ENCODE measurements at regions not wholly inside any gene's neighbourhood (a gene's known extent, or its start where the extent isn't known, plus 50 kb on each side); places are given as distances from the start of the nearest gene placed in this dataset.

DNA sequence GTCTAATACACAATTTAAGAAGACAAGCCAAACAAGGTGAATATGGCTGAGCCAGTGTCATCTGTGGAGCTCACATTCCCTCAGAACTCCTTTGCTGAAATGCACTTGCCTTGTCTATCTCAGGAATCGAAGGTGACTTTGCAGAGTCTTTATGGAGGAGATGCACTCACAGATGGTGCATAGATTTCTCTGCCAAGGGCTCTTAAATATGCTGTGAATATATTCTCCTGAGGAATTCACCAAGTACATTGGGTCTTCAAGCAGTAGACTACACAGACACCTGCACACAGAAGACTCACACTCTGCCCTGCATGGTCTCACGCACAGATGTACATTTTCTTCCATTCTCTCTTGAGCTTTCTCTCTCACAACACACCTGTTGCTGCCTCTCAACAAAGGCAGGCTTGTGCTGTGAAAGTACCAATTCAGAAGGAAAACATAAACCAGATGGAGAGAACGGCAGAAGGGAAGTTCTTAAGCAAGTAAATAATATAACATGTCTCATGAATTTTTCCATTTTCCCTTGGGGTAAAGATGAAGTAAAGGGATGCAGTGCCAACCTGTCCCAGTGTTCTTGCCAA lies 174.7 kb downstream of the DLEU7 start:
- no peak for DNase-seq

DNA sequence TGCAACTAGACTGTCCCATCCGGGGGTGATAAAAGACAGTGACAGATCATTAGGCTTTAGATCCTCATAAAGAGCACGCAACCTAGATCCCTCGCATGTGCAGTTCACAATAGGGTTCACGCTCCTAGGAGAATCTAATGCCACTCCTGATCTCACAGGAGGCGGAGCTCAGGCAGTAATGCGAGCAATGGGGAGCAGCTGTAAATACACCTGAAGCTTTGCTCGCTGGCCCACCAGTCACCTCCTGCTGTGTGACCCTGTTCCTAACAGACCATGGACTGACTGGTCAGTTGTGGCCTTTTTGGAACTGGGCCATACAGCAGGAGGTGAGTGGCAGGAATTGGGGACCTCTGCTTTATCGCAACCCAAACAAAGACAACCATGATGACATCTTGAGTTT lies 173.2 kb downstream of the DLEU7 start:
- no peak for DNase-seq

DNA sequence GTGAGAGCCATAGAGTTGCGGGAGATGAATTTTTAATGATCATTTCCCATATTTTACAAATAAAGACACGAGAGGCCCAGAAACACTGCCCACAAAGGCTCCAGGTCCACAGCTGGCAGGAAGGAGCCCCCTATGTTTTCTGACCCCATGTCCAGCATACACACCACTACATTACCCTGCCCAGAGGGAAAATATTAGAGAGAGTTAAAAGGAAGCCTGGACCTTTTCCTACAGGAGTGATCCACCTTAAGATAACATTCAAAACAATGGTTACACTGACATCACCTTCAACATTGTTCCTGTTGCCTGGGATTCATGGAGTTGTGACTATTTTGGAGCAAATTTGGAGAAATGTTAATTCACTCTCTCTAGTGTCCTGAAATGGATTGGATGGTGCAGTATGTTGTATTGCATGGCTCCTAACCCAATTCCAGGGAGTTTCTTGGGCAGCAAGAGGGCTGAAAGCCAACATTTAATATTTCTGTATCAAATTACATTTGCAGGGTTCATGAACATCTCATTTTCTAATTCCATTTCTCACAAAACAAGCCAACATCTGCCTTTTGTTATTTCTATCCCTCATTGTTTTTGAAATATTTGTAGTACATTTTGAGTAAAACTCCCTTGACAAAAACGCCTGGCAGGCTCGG lies 172.5 kb downstream of the DLEU7 start:
- DNase-seq, result no peak

DNA sequence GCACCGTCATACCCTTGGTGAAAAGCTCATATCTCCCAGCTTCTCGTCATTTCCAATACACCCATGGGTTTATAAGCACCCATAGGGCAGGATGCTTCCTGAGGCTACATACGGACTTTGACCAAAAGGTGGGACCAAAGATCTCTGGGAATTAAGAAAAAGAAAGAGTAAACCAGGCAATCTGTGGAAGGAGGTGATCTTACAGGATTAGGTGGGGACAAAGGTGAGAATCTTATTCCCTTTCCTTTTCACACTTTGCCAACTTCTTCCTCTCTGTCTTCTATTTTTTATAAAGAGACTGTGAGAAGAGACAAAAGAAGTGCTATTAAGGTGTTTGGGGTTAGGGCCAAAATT lies 172.0 kb downstream of the DLEU7 start:
- DNase-seq, result no peak

DNA sequence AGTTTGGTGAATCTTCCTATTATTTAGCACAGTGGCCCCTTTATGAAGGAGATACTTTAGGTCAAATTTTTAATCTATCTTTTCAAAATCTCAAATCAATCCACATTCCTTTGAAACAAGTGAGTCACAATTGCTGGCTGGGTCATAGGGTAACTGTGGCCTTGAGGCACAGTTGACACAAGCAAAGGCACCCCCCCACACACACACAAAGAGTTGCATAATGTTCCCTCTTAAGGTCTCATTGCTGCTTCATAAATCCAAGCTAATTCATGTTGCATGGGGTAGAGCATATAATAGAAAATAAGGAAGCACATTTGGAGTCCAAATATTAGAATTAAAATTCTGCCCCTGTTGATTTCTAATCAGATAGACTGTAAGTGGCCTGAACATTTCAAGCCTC lies 171.5 kb downstream of the DLEU7 start:
- no peak for DNase-seq

DNA sequence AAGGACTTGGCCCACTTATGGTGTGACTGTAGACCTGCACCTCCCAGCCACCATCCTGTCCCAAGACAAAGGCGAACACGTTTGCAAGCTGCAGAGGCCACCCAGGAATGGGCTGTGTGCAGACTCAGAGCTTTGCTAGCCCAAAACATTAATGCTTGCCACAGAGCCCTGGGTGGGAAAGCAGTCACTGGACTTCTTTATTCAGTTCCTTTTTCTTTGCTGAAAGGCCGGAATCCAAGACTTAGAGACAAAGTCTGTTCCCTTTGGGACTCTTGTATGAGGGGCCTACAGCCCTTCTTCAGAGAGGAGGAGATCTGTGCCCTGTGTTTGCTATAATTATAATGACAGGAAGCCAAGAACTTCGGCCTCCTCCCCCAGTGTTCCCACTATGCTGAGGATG lies 167.8 kb downstream of the DLEU7 start:
- DNase-seq, result no peak

DNA sequence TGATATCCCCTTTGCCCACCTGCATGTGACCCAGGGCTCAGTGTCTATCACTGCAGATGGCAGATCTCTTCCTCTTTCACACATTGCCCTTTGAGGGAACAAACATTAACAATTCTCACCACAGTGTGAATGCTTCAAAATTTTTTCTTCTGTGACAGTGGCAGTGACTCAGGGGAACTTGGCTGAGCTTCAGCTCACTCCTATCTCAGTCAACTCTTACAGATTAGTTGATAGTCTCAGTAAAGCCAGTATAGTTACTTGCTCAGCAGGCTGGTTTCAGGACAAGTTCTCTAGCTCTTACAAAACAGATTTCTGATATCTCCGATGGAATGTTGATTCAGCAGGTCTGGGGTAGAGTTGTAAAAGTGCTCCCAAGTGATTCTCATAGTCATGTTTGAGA lies 166.9 kb downstream of the DLEU7 start:
- DNase-seq, result no peak

DNA sequence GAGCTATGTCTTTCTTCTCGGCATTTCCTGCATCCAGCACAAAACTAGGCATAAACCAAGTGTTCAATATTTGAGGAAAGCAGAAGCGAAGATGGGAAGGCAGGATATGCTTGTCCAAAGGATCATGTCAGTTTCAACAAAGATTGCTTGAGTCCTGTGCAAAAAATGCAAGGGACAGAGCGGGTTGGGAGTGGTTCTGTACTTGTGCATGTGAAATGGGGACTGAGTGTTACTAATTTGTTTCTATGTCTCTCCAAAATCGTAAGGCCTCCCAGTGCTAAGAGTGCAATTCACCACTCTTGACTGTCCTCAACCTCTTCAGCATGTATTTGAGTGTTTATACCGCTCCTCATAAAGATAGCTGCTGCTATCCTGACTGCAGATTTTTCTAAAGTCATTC lies 166.2 kb downstream of the DLEU7 start:
- DNase-seq, result no peak

DNA sequence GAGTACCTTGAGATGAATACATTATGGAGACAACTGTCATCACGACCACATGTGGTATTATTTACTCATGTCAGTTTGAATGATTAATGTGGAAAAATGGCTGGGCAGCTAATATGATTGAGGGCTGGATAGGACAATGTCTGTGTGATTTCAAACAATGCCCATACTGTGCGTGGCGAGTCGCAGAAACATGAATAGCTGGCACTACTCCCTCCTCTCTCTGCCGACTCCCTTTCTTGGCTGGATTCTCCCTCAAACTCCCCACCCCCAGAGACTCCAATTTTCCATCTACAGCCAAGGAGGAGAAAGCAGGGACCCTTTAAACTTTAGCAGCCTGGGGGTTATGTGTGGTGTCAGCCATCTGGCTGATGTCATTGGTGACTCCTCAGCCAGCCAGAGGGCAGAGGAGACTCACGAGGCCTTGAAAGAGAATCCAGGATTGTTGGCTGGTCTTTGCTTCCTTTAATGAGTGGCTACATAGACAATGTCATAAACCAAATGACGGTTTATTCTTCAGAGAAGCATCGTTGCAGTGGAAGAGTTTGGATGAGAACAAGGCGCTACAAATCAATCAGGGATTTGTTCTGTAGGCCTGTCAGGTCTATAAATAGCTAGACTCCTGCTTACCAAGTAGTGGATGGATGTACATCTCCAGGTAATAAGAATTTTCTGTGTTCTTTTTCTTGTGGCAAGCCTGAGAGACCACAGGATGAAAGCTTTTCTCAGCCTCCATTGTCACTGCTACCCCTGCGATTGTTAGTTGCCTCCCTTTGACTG lies 165.6 kb downstream of the DLEU7 start:
- DNase-seq, result peak; percentile 65

DNA sequence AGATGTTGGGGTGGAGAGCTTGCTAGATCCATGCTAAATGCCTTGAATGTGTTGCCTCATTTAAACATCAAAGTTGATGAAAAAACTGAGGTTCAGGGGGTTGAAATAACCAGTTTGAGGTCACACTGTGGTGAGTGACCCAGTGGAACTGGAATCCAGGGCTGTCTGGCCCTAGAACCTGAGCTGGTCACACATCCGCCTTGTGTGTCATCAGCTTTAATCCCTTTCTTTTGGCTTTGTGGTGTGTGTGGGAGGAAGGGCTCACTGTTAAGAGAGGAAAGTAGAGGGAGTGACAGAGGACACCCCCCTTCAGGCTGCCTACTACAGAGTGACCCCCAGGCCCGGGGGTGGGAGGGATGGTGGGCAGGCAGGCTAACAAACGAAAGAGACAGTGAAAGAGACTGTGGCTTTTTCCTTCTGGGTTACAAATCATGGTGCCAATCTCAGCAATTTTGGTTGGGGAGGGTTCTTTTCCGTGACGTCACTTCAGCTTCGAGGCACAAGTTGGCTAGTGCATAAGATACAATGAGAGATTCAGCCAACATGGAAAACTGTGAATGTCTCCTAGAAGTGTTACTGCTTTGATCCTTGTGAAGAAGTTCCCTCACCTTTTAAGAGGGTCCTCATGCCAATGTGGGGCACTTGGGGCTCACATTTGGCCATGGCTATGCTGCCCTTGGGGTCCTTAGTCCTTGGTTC lies 164.9 kb downstream of the DLEU7 start:
- no peak for DNase-seq

DNA sequence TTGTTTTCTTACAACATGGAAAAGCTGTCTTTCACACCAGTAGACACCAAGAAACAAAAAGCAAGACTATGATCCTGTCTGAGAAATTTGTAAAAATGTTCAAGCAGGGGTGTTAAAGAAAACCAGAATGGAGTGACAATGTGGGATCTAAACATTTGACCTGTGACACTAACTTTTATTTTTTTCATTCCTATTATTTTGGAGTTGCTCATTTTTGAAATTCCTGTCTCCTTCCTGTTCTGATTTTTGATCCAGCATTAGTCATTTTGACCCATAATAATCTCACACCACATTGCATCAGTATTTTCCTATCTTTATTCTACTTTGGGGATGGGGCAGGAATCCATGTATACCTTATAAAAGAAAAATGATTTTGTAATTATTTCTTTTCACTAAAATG lies 164.2 kb downstream of the DLEU7 start:
- DNase-seq, result no peak

DNA sequence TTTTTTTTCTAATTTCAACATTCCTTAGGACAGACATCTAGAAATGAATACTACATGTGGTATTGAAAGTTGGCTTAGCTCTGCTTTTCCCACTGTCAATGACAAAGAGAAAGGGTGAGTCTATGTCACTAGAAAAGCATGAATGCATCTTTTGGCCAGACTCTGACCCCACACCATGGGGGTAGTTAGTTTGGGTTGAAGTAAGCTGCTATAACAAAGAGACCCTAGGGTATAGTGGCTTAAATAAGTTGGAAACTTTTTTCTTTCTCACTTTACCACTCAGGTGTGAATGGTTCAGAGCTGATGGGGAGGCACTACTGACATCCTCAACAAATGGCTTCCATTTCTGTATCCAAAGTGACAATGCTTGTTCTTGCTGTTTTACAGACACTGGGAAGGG lies 161.5 kb downstream of the DLEU7 start:
- no peak for DNase-seq

DNA sequence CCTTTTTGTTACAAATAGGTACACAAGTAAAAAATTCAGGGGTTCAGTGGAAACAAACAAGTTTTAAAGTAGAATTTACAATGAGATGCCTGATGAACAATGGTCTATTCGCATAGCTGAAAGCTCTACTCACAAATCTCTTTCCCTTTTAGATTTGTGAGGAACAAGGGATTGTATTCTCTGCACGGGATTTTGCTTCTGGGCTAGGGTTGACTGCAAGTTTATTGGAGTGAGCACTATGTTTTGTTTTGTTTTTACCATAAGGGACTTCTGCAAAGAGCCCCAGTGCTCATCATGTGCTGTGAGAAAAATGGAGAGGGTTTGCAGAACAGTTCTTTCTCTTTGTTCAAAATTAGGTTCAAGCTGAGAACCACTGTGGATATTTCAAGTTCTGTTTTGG lies 160.5 kb downstream of the DLEU7 start:
- no peak for DNase-seq

DNA sequence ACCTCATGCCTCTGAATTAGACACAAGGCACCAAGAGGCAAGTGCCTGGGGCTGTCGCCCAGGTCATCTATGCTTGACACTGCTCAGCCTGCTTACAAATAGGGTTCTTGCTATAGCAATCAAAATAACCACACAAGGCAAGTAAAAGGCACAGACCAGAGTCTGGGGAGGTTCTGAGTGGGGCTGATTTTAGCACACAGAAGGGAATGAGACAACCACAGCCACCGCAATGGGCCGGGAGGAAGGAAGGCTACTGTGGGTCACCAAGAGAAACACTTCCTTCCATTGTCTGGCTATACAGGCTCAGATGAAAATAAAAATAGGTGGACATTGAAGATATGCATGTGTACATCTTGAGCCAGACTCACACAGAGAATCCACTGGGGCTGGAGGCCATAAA lies 159.1 kb downstream of the DLEU7 start:
- no peak for DNase-seq

DNA sequence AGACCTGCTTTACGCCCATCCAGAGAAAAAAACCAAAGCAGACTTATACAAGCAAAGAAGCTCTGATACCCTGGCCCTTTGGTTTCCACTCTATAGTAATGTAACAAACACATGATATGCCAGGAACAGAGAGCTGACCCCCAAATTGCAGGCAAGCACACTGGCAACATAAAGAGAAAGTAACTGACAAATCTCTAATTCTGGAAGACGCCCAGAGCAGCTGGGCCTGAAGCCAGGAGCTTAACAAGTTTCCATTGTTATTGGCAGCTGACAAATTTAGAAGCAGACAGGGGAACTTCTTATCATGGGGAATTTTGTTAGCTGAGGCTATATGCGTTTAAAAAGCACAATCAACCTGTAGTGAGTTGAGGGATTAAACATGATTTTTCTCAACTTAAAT lies 158.0 kb downstream of the DLEU7 start:
- no peak for DNase-seq

DNA sequence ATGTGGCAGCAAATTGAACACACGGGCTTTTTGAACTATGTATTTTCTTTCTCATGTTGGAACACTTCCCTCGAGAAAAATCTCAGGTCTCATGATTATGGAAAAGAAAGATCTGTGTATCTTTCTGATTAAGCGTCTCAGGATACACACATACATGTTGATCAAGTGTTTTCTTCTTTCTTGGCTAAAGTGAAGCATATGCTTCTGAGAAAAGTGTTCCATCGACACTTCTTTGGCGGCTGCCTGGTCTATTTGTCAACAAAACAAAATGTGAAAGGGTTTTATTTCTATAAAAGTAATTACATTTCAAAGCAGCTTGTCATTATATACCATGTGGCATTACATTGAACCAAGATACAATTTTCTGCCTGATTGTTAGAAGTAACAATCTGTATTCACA lies 157.5 kb downstream of the DLEU7 start:
- DNase-seq, result no peak

DNA sequence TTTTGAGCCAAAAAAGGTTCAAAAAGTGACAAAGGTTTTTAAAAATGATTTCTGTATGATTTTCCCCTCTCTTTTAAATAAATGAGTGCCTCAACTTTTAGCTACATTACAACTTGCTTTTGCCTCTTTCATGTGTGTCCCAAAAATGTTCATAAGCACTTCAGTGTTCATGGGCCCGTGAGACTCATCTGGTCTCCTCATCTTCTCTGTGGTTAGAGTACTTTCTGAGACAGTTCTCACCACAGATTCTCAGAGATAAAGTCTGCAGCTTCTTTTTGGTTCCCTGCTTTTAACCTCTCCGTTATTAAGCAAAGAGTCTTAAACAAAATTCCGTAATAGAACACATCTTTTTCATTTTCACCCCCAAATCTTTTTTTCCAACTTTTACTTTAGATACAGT lies 156.9 kb downstream of the DLEU7 start:
- no peak for DNase-seq

DNA sequence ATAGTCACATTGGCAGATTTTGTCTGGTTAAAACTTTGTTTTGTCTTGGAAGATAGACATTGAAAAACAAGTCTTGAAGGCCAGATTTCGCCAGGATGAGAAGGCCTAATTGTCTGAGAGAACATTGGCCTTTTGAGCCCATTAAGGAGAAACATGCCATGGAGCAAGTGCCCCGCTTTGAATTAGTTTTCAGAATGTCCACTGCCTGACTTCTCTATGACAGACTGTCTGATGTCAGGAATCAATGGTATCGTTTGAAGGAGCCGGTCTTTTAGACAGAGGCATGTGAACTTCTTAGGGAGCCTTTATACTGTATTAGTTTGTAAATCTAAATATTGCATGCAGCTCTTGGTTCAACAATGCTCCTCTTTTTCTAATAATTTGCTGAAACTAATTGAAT lies 155.9 kb downstream of the DLEU7 start:
- no peak for DNase-seq

DNA sequence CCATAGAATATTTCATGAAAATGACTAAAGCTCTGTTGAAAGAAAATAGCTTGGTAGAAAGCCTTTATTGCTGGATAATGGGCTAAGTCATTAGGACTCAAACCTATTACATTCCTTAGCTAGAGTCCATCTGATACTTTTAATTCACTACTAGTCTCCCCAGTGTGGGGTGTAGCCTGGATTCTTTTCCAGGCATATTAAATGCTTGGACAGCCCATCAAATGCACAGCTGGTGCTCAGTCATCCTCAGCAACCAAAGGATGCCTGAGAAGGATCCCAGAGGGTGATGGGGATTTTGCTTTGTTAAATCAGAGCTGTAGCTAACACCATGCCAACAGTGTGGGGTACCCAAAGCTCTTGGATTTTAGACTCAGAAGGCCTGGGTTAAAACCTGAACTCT lies 153.5 kb downstream of the DLEU7 start:
- DNase-seq, result no peak

DNA sequence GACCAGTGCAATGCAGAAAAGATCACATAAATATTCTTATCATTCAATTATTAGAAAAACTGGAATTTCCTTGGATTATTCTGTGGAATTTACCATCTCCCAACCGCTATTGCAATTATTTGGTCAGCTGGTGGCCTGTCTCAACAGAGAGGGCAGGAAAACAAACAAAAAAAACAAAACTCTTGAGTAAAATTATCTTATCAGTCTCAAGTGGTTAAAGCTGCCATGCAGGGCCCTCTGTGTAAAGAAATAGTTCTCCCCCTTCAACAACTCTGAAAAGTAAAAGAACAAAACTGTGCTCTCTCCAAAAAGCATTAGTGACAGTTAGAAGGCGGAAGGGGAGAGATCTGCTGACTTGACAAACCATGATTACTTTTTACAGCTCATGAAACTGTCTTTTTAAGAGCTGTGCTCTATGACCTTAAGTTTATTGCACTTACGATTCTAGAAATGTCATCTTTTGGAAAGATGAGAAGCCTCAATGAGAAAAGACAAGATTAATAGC lies 152.3 kb downstream of the DLEU7 start:
- DNase-seq, result no peak

DNA sequence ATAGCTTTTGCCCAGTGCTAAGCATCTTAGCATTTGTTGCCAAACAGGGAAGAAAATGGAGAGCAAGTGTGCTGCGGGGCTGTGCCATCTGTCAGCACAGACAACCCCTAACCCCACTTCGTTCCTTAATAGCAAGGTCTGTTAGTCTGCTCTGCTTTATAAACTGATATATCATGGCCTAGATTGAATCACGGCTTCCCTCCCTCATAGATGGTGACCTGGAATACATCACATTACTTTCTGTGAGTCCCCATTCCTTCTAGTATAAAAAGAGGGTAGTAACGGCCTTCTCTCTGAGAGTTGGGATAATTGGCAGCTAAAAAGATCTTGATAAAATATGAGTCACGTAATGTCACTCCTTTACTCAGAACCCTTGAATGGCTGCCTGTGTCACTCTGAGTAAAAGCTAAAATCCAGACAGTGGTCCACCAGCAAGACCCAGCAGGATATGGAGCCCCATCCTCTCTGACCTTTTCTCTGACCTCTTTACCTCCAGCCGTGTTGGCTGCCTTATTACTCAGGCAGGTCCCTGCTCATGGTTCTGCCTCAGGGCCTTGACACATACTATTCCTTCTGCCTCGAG lies 151.7 kb downstream of the DLEU7 start:
- no peak for DNase-seq

DNA sequence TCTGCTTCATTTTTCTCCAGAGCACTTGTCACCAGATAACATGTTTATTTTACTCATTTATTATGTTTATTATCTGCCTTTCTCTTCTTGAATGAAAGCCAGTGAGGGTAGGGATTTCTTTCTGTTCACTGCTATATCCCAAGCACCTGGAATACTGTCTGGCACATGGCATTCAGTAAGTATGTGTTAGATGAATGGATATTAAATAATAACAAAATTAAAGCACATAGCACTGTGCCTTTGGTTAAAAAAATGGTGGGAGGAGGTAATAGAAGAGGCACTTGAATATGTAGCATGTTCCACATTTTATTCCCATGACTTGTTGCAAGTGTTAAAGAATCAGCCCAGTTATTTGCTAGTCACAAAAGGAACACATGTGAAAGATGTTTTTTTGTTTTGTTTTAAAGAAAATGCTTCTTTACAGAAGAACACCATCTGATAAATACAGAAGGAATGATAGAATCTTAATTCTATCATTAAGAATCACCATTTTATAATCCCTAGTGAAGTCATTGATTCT lies 151.0 kb downstream of the DLEU7 start:
- no peak for DNase-seq

DNA sequence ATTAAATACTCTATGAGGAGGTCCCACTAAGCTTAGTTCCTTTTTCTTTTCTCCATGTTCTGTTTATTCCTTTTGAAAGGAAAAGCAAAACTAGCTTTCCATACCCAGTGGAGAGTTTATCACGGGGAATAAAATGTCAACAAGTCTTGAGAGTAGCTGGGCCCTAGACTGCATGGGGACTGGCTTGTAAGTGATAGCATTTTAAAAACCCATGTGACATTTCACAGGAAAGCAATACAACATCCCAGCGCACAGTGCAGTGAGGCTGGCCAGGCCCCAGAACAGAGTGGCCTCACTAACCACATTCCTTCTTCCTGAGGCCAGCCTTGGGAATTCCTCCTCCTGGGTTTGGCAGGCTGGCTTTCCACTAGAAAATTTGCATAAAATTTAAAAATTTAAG lies 149.8 kb downstream of the DLEU7 start:
- no peak for DNase-seq

Measured in NCI-H1417 treated with DMSO at 0.1 percent for 48 hours (cell line).